ENCODE measurements at regions not wholly inside any gene's neighbourhood (a gene's known extent, or its start where the extent isn't known, plus 50 kb on each side); places are given as distances from the start of the nearest gene placed in this dataset.
"Not testable (repeated sequence)": the region's sequence is repeated elsewhere in the genome, so short reads cannot be mapped to it uniquely, and the experiment has no call there.

DNA sequence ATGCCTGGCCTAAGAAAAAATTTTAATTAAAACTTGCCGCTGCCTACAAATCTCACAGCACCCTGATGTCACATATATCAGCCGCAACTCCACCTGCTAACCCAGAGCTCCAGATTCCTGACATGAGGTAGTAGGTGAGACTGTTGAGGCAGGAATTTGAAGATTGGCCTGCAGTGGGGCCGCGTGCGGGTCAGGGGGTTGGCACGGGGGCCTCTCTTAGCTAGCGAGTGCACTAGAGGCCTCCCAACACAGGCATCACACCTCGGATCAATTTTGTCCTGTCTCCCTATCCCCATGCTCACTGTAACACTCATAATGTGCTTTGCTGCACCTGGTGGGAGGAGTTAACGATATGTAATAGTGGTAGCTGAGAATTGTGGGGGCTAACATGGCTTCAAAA lies 349.8 kb downstream of the CDC5L start:
- H3K4me1 ChIP-seq (ENCODE audit: low read length), result no peaks in the 10 kb centered on the region
- no peak overlapping the region for H3K27ac ChIP-seq (ENCODE audit: low read length)
- H3K9ac ChIP-seq (ENCODE audit: low read length), result no peak overlapping the region
- H3K79me2 ChIP-seq (ENCODE audit: low read length), result no peaks in the 10 kb centered on the region
- H3K4me2 ChIP-seq (ENCODE audit: low read depth, low read length, poor library complexity, severe bottlenecking), result no peak overlapping the region
- no peak overlapping the region for H3K4me3 ChIP-seq (ENCODE audit: low read length)
- no peaks in the 10 kb centered on the region for H3K36me3 ChIP-seq (ENCODE audit: insufficient read depth, low read length)
- H4K20me1 ChIP-seq (ENCODE audit: insufficient read depth, low read depth, low read length), result no peaks in the 10 kb centered on the region
- no peaks in the 10 kb centered on the region for H3K9me3 ChIP-seq (ENCODE audit: low read length)
- no peak overlapping the region for H2AFZ ChIP-seq (ENCODE audit: low read length)
- no peak for DNase-seq
- H3K27me3 ChIP-seq (ENCODE audit: low read length), result no peaks in the 10 kb centered on the region
- H3K9me2 ChIP-seq (replicated peaks; ENCODE audit: insufficient read depth, low read length), result no peaks in the 10 kb centered on the region

DNA sequence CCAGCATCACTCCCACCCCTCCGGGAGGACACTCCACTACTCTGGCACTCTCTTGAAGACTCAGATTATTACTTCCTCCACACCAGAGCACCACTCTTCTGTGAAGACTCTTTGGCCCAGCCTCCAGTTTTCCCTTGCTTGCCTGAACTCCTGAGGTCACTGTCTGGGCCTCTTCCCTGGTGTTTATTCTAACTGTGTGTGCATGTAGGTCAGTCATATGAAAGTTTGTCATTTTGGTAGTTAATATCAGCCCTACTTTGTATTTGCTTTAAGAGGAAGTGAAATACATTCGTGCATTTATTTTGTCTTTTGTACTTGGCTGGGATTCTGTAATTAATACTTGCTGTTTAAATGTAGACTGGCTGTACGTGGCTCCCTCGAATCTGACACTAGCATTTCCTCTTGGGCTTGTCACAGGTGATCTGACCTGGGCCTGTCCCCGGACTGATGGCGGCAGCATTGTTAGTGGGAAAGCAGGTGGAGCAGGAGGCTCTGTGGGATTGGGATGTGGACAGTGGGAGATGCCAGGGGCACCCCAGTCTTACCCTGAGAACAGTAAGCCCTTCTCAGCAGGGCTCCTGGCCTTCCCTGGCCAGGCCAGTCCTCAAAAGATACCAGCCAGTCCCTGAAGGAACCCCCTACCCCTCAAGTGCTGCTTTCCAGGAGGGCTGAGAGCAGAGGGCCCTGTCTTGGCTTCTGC lies 350.5 kb downstream of the CDC5L start:
- no peak overlapping the region for H3K27ac ChIP-seq (ENCODE audit: low read length)
- H3K27me3 ChIP-seq (ENCODE audit: low read length), result no peaks in the 10 kb centered on the region
- no peak for DNase-seq
- H3K4me2 ChIP-seq (ENCODE audit: low read depth, low read length, poor library complexity, severe bottlenecking), result no peak overlapping the region
- H3K9me3 ChIP-seq (ENCODE audit: low read length), result no peaks in the 10 kb centered on the region
- no peak overlapping the region for H2AFZ ChIP-seq (ENCODE audit: low read length)
- no peaks in the 10 kb centered on the region for H3K36me3 ChIP-seq (ENCODE audit: insufficient read depth, low read length)
- H3K4me1 ChIP-seq (ENCODE audit: low read length), result no peaks in the 10 kb centered on the region
- H4K20me1 ChIP-seq (ENCODE audit: insufficient read depth, low read depth, low read length), result no peaks in the 10 kb centered on the region
- no peaks in the 10 kb centered on the region for H3K9me2 ChIP-seq (replicated peaks; ENCODE audit: insufficient read depth, low read length)
- no peaks in the 10 kb centered on the region for H3K79me2 ChIP-seq (ENCODE audit: low read length)
- H3K4me3 ChIP-seq (ENCODE audit: low read length), result no peak overlapping the region
- no peak overlapping the region for H3K9ac ChIP-seq (ENCODE audit: low read length)

DNA sequence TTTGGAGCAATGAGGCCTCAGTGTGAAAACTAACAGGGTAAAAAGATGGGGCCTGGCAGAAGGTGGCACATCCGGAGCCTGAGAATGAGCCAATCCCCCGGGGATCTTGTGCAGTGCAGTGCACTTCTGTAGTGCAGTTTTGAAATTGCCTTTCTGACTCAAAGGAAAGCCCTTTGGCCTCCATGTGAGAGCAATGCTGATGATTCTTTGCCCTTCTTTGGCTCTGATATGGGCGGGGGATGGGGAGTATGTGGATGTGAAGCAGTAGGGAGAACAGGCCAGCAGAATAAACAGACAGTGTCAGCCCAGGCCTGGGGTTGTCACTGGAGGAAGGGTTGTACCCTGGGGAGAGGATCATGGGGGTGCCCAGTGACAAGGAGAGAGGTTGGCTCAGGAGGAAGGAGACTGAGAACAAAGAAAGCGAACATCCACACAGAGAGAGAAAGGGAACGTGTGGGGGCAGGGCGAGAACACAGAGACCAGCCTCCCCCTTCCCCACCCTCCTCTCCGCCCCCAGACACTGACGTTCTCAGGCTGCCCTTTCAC lies 351.2 kb downstream of the CDC5L start:
- no peak overlapping the region for H3K4me3 ChIP-seq (ENCODE audit: low read length)
- no peak overlapping the region for H3K27ac ChIP-seq (ENCODE audit: low read length)
- H3K9me2 ChIP-seq (replicated peaks; ENCODE audit: insufficient read depth, low read length), result no peaks in the 10 kb centered on the region
- H2AFZ ChIP-seq (ENCODE audit: low read length), result no peak overlapping the region
- no peak overlapping the region for H3K4me2 ChIP-seq (ENCODE audit: low read depth, low read length, poor library complexity, severe bottlenecking)
- H3K79me2 ChIP-seq (ENCODE audit: low read length), result no peaks in the 10 kb centered on the region
- no peaks in the 10 kb centered on the region for H3K9me3 ChIP-seq (ENCODE audit: low read length)
- DNase-seq, result no peak
- H4K20me1 ChIP-seq (ENCODE audit: insufficient read depth, low read depth, low read length), result no peaks in the 10 kb centered on the region
- H3K9ac ChIP-seq (ENCODE audit: low read length), result no peak overlapping the region
- H3K36me3 ChIP-seq (ENCODE audit: insufficient read depth, low read length), result no peaks in the 10 kb centered on the region
- no peaks in the 10 kb centered on the region for H3K4me1 ChIP-seq (ENCODE audit: low read length)
- no peaks in the 10 kb centered on the region for H3K27me3 ChIP-seq (ENCODE audit: low read length)

DNA sequence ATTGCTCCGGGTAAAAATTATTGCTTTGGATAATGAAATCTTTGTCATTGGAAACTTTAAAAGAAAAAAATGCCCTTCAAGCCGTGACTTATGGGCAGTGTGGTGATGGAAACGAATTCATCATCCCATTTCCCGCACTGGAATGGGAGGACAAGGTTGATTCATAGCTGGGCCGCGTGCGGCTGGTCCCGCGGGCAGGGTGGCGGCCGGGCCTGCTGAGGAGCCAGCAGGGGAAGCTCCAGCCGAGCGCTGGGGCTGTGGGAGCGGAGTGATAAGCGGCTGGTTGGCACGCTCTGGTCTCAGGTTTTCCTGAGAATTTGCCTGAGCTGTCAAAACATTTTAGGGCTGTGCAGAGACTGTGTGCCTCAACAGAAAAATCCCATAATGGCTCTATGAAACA lies 351.7 kb downstream of the CDC5L start:
- Histone ChIP-seq H4K20me1 (ENCODE audit: insufficient read depth, low read depth, low read length) (no peaks in the 10 kb centered on the region), H3K27ac (ENCODE audit: low read length) (no peak overlapping the region), H3K4me1 (ENCODE audit: low read length) (no peaks in the 10 kb centered on the region), H3K79me2 (ENCODE audit: low read length) (no peaks in the 10 kb centered on the region), H3K27me3 (ENCODE audit: low read length) (no peaks in the 10 kb centered on the region), H3K9me3 (ENCODE audit: low read length) (no peaks in the 10 kb centered on the region), H3K4me2 (ENCODE audit: low read depth, low read length, poor library complexity, severe bottlenecking) (no peak overlapping the region), H3K9ac (ENCODE audit: low read length) (no peak overlapping the region), H2AFZ (ENCODE audit: low read length) (no peak overlapping the region), H3K4me3 (ENCODE audit: low read length) (no peak overlapping the region), H3K9me2 (replicated peaks; ENCODE audit: insufficient read depth, low read length) (no peaks in the 10 kb centered on the region), H3K36me3 (ENCODE audit: insufficient read depth, low read length) (no peaks in the 10 kb centered on the region)
- no peak for DNase-seq

DNA sequence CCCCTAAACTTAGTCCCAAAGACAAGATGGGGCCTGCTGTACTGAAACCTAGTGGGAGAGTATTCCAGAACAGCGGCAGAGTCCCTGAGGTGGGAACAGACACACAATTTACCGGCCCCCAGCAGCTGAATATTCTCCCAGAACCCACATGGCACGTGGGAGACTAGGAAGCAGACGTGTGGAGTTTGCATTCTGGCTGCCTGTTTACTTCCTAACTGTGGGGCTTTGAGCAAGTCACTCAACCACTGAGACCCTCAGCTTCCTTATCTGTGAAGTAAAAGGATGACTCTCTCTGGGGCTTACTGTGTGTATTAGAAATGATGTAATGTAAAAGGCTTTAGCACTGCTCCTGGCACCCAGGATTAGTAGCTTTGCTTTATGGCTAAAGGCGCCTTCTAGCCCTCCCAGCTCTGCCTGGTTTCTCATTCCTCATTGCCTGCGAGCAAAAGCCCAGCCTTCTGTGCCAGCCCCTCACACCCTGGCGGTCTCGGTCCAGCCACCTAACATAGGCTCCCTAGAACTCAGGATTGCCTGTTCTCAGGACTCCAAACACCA lies 353.1 kb downstream of the CDC5L start:
- Histone ChIP-seq H2AFZ (ENCODE audit: low read length) (no peak overlapping the region), H3K36me3 (ENCODE audit: insufficient read depth, low read length) (no peaks in the 10 kb centered on the region), H4K20me1 (ENCODE audit: insufficient read depth, low read depth, low read length) (no peaks in the 10 kb centered on the region), H3K79me2 (ENCODE audit: low read length) (no peaks in the 10 kb centered on the region), H3K4me1 (ENCODE audit: low read length) (no peaks in the 10 kb centered on the region), H3K27me3 (ENCODE audit: low read length) (no peaks in the 10 kb centered on the region), H3K4me2 (ENCODE audit: low read depth, low read length, poor library complexity, severe bottlenecking) (no peak overlapping the region), H3K9me2 (replicated peaks; ENCODE audit: insufficient read depth, low read length) (no peaks in the 10 kb centered on the region), H3K27ac (ENCODE audit: low read length) (no peak overlapping the region), H3K9ac (ENCODE audit: low read length) (no peak overlapping the region), H3K9me3 (ENCODE audit: low read length) (no peaks in the 10 kb centered on the region), H3K4me3 (ENCODE audit: low read length) (no peak overlapping the region)
- DNase-seq, result no peak

DNA sequence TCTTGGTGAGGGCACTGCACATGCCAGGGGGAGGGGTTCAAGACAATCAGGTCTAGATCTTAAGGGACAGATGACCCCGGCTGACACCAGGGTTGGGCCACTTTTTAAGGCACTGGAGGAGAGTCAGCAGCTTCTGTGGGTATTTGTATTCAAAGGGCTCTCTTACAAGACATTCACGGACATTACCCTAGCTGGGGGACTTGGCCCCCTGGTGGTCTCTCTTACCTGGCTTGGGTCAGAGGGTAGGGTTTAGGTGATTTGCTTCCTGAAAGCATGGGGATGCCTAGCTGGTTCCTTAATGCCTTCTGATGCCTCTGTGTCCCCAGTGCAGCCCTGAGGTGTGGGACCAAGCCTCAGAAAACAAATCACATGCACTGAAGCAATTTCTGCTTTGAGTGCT lies 354.7 kb downstream of the CDC5L start:
- no peak overlapping the region for H3K27ac ChIP-seq (ENCODE audit: low read length)
- H2AFZ ChIP-seq (ENCODE audit: low read length), result no peak overlapping the region
- no peak overlapping the region for H3K4me3 ChIP-seq (ENCODE audit: low read length)
- no peaks in the 10 kb centered on the region for H3K27me3 ChIP-seq (ENCODE audit: low read length)
- no peaks in the 10 kb centered on the region for H3K9me3 ChIP-seq (ENCODE audit: low read length)
- no peaks in the 10 kb centered on the region for H3K36me3 ChIP-seq (ENCODE audit: insufficient read depth, low read length)
- no peak overlapping the region for H3K4me2 ChIP-seq (ENCODE audit: low read depth, low read length, poor library complexity, severe bottlenecking)
- H3K9ac ChIP-seq (ENCODE audit: low read length), result no peak overlapping the region
- DNase-seq, result no peak
- H3K79me2 ChIP-seq (ENCODE audit: low read length), result no peaks in the 10 kb centered on the region
- no peaks in the 10 kb centered on the region for H3K4me1 ChIP-seq (ENCODE audit: low read length)
- no peaks in the 10 kb centered on the region for H3K9me2 ChIP-seq (replicated peaks; ENCODE audit: insufficient read depth, low read length)
- H4K20me1 ChIP-seq (ENCODE audit: insufficient read depth, low read depth, low read length), result no peaks in the 10 kb centered on the region

DNA sequence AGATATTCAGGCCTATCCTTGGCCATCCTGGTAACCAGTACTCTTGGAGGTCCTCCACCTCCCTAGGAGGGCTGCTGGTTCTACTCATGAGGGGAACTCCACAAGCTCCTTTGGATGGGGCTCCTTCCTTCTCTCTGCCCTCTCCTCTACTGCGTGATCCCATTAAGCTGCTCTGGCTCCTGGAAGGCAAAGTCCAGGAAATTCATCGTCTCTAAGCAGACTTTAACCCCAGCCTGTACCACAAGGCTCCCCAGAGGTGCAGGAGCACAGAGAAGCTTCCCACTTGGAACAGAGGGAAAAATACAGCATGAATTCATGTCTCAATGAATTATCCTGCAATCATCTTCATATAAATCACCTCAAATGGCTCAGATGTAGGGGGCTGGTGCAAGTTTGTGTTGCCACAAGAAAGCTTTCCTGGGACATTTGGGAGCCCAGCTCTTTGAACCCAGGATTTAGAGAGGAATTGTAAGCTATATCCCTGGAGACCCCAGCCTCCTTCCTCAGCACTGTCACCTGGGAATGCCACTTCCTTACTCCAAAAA lies 355.4 kb downstream of the CDC5L start:
- Histone ChIP-seq H3K27ac (ENCODE audit: low read length) (no peak overlapping the region), H2AFZ (ENCODE audit: low read length) (no peak overlapping the region), H3K4me2 (ENCODE audit: low read depth, low read length, poor library complexity, severe bottlenecking) (no peak overlapping the region), H3K9ac (ENCODE audit: low read length) (no peak overlapping the region), H3K4me3 (ENCODE audit: low read length) (no peak overlapping the region), H3K79me2 (ENCODE audit: low read length) (no peaks in the 10 kb centered on the region), H3K36me3 (ENCODE audit: insufficient read depth, low read length) (no peaks in the 10 kb centered on the region), H3K9me3 (ENCODE audit: low read length) (no peaks in the 10 kb centered on the region), H4K20me1 (ENCODE audit: insufficient read depth, low read depth, low read length) (no peaks in the 10 kb centered on the region), H3K4me1 (ENCODE audit: low read length) (no peaks in the 10 kb centered on the region), H3K27me3 (ENCODE audit: low read length) (no peaks in the 10 kb centered on the region), H3K9me2 (replicated peaks; ENCODE audit: insufficient read depth, low read length) (no peaks in the 10 kb centered on the region)
- no peak for DNase-seq

DNA sequence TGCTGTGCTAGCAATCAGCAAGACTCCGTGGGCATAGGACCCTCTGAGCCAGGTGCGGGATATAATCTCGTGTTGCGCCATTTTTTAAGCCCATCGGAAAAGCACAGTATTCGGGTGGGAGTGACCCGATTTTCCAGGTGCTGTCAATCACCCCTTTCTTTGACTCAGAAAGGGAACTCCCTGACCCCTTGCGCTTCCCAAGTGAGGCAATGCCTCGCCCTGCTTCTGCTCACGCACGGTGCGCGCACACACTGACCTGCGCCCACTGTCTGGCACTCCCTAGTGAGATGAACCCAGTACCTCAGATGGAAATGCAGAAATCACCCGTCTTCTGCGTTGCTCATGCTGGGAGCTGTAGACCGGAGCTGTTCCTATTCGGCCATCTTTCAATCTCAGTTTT lies 372.6 kb downstream of the CDC5L start:
- H3K27ac ChIP-seq (ENCODE audit: low read length); H3K36me3 ChIP-seq (ENCODE audit: insufficient read depth, low read length); H3K9ac ChIP-seq (ENCODE audit: low read length); H3K4me3 ChIP-seq (ENCODE audit: low read length); H3K4me1 ChIP-seq (ENCODE audit: low read length); H3K9me2 ChIP-seq (replicated peaks; ENCODE audit: insufficient read depth, low read length); H3K27me3 ChIP-seq (ENCODE audit: low read length); H4K20me1 ChIP-seq (ENCODE audit: insufficient read depth, low read depth, low read length); DNase-seq; H3K4me2 ChIP-seq (ENCODE audit: low read depth, low read length, poor library complexity, severe bottlenecking); H3K79me2 ChIP-seq (ENCODE audit: low read length); H2AFZ ChIP-seq (ENCODE audit: low read length); H3K9me3 ChIP-seq (ENCODE audit: low read length): not testable (repeated sequence)
